ENCODE measurements at regions not wholly inside any gene's neighbourhood (a gene's known extent, or its start where the extent isn't known, plus 50 kb on each side); places are given as distances from the start of the nearest gene placed in this dataset.

DNA sequence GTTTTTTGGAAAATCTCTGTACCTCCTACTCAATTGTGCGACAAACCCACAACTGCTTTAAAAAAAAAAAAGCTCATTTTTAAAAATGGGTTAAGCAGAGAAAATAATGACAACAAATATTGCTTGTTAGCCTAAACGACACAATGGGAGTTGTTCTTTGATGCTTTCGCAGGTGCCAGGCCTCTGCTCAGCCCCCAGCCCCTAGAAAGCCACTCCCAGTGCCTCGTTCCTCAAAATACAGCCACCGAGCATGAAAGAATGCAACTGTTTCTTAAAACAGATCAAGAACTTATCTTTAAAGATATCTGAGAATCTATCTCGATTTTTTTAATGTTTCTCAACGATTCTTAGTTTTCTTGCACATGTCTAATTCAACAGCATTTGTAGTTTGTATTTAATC is 85.2 kb upstream of the PFKP start:
- no peak for DNase-seq (ENCODE audit: low read depth in 1 of 2, low spot score in 1 of 2)
- TF ChIP-seq, protein P1, sequence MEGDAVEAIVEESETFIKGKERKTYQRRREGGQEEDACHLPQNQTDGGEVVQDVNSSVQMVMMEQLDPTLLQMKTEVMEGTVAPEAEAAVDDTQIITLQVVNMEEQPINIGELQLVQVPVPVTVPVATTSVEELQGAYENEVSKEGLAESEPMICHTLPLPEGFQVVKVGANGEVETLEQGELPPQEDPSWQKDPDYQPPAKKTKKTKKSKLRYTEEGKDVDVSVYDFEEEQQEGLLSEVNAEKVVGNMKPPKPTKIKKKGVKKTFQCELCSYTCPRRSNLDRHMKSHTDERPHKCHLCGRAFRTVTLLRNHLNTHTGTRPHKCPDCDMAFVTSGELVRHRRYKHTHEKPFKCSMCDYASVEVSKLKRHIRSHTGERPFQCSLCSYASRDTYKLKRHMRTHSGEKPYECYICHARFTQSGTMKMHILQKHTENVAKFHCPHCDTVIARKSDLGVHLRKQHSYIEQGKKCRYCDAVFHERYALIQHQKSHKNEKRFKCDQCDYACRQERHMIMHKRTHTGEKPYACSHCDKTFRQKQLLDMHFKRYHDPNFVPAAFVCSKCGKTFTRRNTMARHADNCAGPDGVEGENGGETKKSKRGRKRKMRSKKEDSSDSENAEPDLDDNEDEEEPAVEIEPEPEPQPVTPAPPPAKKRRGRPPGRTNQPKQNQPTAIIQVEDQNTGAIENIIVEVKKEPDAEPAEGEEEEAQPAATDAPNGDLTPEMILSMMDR (IDR thresholded peaks at IDR 0.05; ENCODE audit: low read depth, low read length): no peak
- Histone ChIP-seq H3K27me3 (no peaks in the 10 kb centered on the region), H3K4me3 (no peak overlapping the region), H3K27ac (no peak overlapping the region), H3K4me1 (ENCODE audit: low read depth) (no peaks in the 10 kb centered on the region), H3K9me3 (ENCODE audit: low read depth) (no peaks in the 10 kb centered on the region), H3K36me3 (no peaks in the 10 kb centered on the region)

DNA sequence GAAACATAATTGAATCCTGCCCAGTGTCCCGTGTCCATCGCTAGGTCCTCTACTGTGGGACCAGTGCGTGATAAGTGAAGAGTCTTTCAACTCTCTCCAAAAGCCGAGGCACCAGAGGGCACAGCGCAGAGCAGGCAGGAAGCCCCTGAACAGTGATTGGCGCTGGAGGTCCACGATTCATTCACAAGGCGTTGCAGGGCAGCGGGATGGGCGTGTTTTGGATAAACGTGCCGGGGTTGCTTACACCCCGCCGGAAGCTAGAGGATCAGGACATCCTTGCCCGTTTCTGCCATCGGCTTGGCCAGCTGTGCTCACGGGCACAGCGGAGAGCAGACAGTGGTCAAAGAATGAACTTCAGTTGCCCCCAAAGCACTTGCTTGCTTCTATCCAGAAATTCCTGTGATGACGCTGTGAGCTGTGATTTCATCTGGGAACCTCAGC is 86.0 kb upstream of the PFKP start:
- no peaks in the 10 kb centered on the region for H3K27me3 ChIP-seq
- H3K27ac ChIP-seq: no peak overlapping the region
- TF ChIP-seq, protein P1 (IDR thresholded peaks at IDR 0.05; ENCODE audit: low read depth, low read length): no peak
- no peaks in the 10 kb centered on the region for H3K4me1 ChIP-seq (ENCODE audit: low read depth)
- no peak overlapping the region for H3K4me3 ChIP-seq
- no peaks in the 10 kb centered on the region for H3K9me3 ChIP-seq (ENCODE audit: low read depth)
- H3K36me3 ChIP-seq: no peaks in the 10 kb centered on the region
- no peak for DNase-seq (ENCODE audit: low read depth in 1 of 2, low spot score in 1 of 2)

DNA sequence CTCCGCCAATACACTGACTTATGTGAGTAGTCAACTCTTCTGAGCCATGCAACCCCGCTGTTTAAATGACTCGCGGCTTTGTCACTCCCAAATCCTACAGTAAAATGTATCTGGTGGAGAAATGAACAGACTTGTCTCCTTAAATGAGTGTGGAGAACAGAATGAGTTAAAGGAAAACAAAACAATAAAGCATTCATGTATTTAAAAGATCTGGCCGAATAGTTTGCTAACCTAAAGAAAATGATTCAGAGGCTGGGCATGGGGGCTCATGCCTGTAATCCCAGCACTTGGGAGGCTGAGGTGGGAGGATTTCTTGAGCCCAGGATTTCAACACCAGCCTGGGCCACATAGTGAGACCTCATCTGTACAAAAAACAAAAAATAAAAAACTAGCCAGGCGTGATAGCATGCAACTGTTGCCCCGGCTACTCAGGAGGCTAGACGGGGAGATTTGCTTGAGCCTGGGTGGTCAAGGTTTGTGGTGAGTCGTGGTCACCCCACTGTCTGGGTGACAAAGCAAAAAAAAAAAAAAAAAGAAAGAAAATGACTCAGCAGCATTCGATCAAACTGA is 86.5 kb upstream of the PFKP start:
- no peaks in the 10 kb centered on the region for H3K4me1 ChIP-seq (ENCODE audit: low read depth)

DNA sequence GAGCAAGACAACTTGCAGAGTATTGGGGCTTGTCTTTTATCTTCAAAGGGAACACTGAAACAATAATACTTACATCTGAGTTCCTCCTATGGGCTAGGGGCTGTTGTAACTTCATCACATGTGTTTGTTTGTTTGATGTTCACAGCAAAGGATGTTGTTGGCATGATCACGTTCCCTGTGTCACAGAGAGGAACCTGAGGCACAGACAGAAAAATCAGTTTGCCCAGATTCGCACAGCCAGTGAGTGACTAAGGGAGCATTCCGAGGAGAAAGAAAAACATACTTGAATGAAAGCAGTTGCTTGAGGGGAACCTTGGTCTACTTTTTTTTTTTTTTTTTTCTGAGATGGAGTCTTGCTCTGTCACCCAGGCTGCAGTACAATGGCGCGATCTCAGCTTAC is 87.2 kb upstream of the PFKP start:
- Histone ChIP-seq H3K27ac (no peak overlapping the region), H3K4me3 (no peak overlapping the region), H3K9me3 (ENCODE audit: low read depth) (no peaks in the 10 kb centered on the region), H3K27me3 (no peaks in the 10 kb centered on the region), H3K36me3 (no peaks in the 10 kb centered on the region), H3K4me1 (ENCODE audit: low read depth) (no peaks in the 10 kb centered on the region)
- DNase-seq (ENCODE audit: low read depth in 1 of 2, low spot score in 1 of 2): no peak
- TF ChIP-seq, protein P1 (IDR thresholded peaks at IDR 0.05; ENCODE audit: low read depth, low read length): no peak

More for the DNA sequence above, 86.5 kb upstream of the PFKP start:
- H3K4me3 ChIP-seq: no peak overlapping the region
- H3K27me3 ChIP-seq: no peaks in the 10 kb centered on the region
- peak in 1 of 2 donors; percentile 44 for DNase-seq (ENCODE audit: low read depth in 1 of 2, low spot score in 1 of 2)
- H3K27ac ChIP-seq: no peak overlapping the region
- no peaks in the 10 kb centered on the region for H3K36me3 ChIP-seq
- TF ChIP-seq, protein P1 (IDR thresholded peaks at IDR 0.05; ENCODE audit: low read depth, low read length): no peak
- no peaks in the 10 kb centered on the region for H3K9me3 ChIP-seq (ENCODE audit: low read depth)

DNA sequence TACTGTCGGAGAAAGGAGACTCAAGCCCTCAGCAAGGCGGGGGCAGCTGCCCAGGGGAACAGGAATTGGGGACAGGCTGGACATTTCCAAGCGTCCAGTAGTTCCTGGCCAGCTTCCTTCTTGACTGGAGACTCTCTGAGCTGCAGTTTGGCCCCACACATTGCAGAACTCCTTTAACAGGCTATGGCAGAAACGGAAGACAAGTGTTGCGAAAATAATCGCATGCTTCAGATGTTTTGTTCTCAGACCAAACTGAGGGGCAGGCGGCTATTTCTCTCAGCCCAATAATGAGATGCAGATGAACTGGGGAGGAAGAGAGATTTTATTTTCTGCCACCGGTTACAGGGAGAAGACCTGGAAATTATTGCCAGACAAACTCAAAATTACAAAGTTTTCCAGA is 88.0 kb upstream of the PFKP start:
- peak in 1 of 2 donors; percentile 69 for DNase-seq (ENCODE audit: low read depth in 1 of 2, low spot score in 1 of 2)
- Histone ChIP-seq H3K36me3 (no peaks in the 10 kb centered on the region), H3K4me1 (ENCODE audit: low read depth) (no peaks in the 10 kb centered on the region), H3K27ac (no peak overlapping the region), H3K27me3 (no peaks in the 10 kb centered on the region), H3K4me3 (no peak overlapping the region), H3K9me3 (ENCODE audit: low read depth) (no peaks in the 10 kb centered on the region)
- TF ChIP-seq, protein P1 (IDR thresholded peaks at IDR 0.05; ENCODE audit: low read depth, low read length): no peak

All from cardiac muscle cell (in vitro differentiated cells and primary cell).